NCI-H345 (cell line): ENCODE measurements at regions not wholly inside any gene's neighbourhood (a gene's known extent, or its start where the extent isn't known, plus 50 kb on each side); places are given as distances from the start of the nearest gene placed in this dataset.
"Not testable (repeated sequence)": the region's sequence is repeated elsewhere in the genome, so short reads cannot be mapped to it uniquely, and the experiment has no call there.

ENCODE experiments used
- DNase-seq: peaks from one replicate; lab custom pipeline; 2025; lab: John Stamatoyannopoulos, UW

DNA sequence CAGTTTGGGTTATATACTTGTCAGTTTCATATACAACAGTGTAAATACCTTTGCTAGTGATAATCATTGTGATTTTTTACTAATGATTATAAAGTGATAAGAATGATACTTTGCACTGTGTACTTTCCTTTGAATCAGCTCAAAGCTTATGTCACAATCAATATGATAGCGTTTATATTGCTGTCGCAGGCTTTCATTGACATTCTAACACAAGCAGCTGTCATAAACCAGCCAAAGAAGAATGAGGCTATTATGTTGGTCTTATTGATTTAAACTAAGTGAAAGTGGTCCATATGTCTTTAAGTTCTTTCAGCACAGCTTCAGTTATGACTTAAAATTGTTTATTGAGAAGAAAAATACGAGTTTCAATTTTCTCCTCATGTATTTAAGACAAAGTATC lies 272.7 kb upstream of the RGMB start:
- no peak for DNase-seq

DNA sequence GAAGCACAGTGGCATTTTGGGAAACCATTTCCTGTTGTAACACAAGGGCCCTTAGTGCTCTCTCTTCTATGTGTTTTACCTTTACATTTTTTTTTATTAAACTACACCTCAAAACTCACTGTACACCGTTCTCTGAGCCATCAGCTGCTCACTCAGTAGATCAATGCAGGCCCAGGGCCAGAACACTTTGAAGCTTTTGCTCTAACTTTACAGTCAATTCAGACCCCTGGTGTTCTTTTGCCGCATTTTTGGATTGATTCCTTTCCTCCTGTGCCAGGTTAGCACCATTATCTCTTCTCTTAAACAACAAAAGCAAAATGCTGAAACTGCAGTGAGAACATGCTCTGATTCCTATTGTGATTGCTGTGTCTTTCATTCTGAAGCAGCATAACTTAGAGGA lies 269.8 kb upstream of the RGMB start:
- peak; percentile 54 for DNase-seq

DNA sequence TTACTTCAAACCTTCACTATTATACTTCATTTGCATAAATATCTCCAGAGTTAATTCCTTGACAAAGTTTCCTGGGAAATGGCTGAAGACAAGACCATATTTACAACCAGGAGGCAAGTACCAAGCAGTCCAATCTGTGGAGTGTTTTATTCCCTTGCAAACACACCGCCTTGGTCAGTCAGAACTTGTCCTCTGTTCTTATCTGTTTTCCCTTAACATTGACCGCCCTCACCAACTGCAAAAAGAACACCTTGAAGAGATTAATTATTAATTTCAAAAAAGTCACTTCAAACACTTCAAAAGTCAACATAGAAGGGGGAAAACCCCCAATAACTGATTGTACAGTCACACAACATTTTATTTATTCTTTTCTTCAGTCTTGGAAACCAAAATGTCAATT lies 269.0 kb upstream of the RGMB start:
- DNase-seq = no peak

DNA sequence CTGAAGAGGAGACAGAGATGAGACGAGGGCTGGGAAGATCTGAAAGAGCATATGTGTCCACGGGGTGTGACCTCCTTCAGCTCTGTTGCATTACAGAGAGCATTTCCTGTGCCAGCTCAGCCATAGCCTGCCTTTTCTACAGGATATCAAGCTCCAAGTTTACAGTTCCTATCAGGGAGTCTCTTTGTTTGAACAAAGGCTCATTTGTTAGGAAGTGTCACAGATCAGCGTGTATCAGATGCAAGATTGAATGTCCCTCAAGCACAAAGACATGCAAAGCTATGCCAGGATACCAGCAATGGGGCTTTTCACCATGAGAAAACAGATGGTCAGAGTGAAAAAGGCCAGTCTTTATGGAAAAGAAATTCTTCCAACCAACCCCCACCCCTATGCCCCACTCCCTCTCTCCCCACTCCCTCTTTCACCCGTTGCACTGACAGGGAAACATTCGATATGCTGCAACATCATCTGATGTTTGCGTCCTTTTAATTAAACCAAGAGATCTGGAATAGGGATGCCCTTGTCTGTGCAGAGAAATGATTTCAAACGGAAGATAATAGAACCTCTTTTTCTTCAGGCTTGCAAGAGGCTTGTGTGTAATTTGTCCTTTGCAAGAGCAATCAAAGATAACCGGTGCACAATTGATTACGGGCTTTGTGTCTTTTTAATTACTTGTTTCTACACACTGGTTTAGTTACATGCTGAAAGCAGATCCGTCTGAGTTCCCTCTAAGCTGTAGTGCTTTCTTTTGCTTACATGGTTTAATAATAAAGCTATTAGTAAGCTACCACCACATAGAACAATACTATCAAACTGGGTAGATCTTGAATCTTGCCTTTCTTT lies 263.1 kb upstream of the RGMB start:
- DNase-seq = peak; percentile 60

DNA sequence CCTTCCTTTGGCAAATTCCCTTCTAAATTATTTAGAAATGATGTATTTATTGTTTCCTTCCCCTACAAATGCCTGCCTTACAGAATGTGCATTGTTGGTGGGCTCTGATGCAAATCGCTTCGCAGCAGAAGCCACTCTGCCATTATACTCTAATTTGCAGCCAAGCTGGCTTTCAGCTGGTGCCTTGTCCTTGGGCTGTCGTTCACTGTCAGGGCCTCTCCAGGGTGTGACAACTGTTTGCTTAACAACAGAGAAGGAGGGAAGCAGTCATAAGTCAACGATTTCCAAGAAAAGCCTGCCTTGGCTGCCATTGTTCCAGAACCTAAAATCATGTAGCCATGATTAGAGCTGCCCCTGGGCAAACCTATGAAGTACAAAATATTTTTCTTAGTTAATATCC lies 260.1 kb upstream of the RGMB start:
- peak; percentile 86 for DNase-seq

DNA sequence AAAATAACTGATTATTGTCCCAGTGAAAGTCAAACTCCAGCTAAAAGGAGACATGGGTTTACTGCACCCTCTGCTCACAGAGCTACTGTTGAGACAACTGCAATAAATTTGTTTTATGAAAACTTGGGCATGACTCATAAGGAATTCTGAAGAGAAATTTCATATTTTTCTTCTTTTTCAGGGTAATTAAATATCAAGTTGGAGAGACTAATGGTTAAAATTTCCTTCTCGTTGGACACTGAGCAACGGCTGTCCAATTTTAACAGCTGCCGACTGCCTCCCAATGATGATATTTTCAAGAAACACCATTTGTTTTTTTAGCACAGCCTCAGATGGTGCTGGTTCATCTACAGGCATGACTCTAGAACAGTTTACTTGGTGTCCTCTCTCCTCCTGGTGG lies 259.2 kb upstream of the RGMB start:
- no peak for DNase-seq

DNA sequence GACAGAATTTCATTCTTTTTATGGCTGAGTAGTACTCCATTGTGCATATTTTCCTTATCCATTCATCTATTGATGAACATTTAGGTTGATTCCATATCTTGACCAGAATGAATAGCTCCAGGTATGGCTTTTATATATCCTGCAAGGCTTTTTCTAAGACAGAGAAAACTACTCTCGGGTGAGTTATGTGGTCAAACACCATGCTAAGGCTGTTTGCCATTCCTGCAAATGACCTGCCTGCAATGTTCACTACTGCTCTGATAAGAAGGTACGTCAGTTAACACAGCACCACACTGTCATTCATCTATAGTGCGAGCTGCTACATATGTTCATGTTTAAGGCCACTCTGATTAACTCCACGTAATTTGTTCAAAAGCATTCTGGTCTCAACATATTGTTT lies 256.8 kb upstream of the RGMB start:
- no peak for DNase-seq

DNA sequence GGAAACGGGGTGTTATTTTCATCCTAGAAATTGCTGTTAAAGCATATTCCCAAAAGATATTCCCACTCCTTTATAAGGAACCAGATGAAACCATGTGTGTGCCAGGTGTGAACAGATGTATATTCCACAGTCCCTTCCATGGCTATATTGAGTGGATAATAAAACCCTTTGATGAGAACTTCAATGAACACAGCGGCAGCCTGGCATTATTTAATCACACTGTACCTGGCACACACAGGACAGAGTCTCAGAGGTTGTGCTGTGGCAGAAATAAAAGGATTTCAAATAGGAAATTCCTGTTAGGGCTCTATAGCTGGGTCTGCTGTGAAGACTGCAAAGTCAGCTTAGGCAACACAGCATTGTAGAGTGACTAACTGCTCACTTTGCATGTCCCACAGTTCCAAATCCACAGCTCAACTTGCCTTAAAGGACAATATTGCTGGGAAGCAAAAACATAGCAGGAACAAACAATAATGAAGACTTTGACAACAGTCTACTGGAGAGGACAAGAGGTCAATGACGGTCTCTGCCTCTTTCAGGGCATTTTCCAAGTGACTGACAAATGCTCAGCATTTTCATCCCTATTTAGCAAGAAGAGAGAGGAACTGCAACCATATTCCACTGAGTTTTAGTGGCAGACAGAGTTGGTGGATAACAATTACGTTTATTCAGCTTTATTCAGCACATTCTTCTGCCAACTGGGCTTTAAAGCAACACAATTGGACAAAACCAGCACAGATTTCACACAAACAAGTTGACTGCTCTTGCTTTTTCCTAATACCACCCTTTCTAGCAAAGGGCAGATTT lies 255.7 kb upstream of the RGMB start:
- no peak for DNase-seq

DNA sequence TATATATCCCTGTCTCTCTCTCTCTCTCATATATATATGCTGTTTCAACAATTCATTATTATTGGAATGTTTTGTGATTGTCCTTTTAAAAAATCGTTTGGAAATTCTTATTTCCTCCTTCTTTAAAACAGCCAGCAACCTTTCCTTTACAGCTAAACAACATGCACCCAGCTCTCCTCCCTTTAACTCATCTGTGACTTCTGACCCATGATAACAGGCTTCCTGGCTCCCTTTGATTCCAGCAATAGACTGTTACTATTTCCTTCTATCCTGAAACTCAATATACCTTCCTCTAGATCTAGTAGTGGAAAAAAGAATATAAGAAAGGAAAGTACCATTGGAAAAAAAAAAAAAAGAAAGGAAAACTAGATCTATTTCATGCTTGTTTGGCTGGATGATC lies 254.7 kb upstream of the RGMB start:
- no peak for DNase-seq

DNA sequence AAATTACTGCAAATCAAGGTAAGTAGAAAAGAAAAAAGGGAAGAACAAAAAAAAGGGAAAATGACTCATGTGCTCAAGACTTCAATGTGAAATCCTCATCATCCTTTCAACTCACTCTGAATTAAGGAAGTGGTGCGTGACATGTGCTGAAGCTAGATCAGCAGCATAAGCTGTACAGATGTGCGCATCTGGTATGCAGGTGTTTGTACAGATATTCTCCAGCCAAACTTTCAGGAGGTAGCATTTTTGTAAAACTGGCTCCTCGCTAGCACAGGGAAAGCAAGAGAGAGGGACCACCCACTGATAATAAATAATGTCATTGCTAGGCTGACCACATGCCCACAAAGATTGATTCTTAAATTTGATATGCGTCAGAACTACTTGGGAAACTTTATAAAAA lies 253.9 kb upstream of the RGMB start:
- DNase-seq = no peak

DNA sequence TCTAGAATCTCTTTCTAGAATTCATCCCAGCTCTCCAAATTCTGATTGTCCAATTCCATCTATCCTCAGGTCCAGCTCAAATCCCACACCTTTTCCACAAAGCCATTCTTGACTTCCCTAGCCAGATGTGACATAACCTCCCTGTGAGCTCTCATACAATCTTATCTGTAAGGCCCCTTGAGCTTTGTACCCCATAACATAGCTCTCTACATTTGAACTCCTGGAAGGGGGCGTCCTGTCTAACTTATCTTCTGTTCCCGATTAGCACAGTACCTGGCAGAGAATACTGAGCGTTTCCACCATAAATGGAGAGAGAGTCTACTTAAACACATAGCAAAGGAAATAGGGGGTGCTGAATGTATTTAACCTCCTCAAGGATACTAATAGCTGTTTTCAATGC lies 251.6 kb upstream of the RGMB start:
- DNase-seq = no peak

DNA sequence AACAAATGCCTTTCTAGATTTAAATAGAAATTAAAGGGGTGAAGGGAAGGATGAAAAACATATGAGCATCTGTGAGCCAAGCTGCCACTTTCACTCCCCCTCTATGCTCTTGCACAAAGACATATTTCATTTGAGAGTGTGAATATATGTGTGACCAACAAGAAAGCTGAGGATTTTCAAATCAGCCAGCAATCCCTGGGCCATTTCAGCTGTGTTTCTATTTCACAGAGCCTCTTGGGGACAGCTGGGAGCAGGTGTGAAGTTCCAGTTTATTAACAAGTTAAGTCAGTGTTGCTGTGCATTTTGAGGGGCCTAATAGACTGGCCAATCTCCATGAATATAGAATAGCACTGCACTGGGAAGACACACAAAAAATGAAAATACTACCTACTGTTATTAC lies 248.7 kb upstream of the RGMB start:
- no peak for DNase-seq

DNA sequence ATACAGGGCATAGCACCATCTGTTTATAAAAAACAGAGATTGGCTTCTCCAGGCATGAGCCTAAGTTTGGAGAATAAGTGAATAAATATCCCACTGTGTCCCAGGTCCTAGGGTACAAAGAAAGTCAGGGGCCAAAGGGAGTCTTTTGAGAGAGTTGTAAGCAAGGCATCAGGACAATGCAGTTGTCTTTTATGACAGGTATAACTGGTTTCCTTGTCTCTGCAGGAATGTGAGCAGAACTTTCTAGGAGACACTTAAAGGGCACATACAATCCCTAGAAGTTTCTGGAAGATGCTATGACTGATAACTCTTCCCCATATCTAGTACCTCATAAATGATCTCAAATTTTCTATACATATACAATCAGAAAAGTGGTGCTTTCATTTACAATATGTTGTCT lies 245.6 kb upstream of the RGMB start:
- no peak for DNase-seq

DNA sequence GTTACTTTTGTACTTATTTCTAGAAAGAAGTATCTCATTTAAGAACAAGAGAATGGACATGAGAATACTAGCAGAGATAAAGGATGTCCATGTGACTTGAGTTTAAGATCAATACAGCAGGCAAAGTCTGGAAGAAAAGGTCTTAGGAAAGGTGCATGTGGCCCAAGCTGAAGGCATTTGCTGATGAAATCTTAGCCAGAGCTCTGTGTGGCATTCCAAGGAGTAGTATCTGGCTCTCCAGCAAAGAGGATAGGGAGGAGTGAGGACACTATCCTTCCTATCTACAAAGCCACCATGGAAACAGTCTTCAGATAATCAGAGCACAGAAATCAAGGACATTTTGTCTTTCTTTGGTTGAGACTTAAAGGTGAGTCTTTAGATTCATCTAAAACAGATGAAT lies 244.1 kb upstream of the RGMB start:
- no peak for DNase-seq

DNA sequence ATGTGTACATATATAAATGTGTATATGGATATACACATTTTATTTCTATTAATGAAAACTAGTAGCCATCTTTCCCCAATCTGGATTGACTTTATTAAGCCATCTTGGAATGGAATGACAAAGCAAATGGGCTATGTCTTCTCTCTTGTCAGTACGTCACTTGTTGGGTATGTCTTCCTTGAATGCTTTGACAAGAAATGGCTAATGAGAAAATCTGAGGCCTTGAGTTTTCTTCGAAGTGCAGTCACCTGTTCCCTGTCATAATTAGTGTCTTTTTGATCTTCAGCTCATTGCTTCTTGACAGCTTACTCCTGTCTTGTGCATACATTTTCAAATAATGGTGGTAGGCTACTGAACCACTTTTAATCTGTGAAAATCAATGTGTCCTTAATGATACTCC lies 243.2 kb upstream of the RGMB start:
- no peak for DNase-seq

DNA sequence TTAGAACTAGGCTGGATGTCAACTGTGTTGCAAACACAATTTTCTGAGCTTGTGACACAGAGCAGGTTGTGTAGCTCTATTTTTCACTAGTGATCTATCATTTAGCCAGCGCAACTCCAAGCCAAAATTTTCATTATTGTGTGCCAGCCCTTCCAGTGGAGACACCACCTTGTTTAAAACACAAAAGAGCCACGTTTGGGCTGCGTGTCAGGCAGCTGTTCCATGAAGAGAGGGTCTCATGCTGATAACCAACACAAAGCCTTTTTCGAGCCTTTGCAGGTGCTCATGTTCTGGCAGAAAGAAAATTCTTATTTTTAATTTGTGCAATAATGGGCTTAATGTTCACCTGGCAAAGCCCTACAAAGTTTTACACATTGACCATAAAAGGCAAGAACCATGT lies 237.6 kb upstream of the RGMB start:
- peak; percentile 88 for DNase-seq

DNA sequence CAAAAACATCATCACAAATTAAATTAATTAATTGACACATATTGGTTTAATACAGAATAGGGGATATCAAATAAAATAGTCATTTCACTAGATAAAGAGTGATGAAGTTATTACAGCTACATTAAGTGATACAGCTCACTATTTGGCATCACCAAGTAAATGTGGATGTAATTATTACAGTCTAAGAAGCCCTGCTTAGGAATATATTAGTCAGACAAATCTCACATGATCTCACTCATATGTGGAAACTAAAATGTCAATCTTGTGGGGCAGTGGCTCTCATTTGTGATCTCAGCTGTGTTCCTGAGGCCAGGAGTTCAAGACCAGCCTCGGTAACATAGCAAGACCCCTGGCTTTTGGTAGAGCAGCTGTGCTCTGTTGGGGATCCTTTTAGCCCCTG lies 233.4 kb upstream of the RGMB start:
- no peak for DNase-seq

DNA sequence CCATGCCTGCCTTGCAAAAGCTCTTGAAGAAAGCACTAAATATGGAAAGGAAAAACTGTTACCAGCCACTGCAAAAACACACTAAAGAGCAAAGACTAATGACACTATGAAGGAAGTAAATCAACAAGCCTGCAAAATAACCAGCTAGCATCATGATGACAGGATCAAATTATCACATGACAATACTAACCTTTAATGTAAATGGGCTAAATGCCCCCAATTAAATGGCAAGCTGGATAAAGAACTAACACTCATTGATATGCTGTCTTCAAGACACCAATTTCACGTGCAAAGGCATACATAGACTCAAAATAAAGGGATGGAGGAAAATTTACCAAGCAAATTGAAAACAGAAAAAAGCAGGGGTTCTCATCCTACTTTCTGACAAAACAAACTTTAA lies 231.8 kb upstream of the RGMB start:
- no peak for DNase-seq

DNA sequence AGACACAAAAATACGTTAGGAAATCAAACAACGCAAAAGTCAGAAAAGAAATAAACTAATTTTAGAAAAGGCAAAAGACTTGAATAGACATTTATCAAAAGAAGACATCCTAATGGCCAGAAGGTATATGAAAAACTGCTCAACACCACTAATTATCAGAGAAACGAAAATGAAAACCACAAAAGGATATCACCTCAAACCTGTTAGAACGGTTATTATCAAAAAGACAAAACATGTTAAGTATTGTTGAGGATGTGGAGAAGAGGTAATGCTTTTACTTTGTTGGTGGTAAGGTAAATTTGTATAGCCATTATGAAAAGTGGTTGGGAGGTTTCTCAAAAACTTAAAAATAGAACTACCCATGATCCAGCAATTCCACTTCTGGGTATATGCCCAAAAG lies 230.0 kb upstream of the RGMB start:
- no peak for DNase-seq

DNA sequence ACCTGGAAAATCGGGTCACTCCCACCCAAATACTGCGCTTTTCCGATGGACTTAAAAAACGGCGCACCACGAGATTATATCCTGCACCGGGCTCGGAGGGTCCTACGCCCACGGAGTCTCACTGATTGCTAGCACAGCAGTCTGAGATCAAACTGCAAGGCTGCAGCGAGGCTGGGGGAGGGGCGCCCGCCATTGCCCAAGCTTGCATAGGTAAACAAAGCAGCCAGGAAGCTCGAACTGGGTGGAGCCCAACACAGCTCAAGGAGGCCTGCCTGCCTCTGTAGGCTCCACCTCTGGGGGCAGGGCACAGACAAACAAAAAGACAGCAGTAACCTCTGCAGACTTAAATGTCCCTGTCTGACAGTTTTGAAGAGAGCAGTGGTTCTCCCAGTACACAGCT lies 226.5 kb upstream of the RGMB start:
- not testable (repeated sequence) for DNase-seq

DNA sequence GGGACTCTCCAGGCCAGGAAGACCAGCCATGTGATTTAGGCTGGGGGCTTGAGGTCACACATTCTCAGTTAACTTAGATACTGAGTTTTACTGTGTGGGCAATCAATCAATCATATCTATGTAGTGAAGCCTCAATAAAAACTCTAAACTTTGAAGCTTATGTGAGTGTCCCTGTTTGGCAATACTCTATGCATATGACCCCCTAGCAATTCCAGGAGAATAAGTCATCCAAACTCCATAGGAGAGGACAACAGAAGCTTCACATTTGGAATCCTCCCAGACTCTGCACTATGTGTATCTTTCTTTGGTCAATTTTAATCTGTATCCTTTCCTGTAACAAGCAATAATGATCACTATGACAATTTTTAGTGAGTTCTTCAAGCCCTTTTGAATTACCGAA lies 216.8 kb upstream of the RGMB start:
- DNase-seq = no peak

DNA sequence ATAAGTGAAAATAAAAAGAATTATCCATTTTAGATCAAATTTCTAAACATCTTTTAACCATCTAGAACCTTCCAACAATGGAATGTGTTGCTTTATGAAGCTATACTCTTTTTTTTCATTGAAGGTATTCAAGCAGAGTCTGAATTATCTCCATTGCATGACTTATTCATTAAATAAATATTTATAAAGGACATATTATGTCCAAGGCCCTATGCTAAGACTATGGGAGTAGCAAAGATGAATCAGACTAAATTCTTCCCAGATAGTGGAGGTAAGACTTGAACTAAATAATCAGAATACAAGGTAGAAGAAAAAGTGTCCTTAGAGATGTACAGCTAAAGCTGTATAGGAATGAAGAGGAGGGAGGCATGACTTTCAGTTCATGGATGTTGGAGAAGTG lies 215.5 kb upstream of the RGMB start:
- DNase-seq = no peak

DNA sequence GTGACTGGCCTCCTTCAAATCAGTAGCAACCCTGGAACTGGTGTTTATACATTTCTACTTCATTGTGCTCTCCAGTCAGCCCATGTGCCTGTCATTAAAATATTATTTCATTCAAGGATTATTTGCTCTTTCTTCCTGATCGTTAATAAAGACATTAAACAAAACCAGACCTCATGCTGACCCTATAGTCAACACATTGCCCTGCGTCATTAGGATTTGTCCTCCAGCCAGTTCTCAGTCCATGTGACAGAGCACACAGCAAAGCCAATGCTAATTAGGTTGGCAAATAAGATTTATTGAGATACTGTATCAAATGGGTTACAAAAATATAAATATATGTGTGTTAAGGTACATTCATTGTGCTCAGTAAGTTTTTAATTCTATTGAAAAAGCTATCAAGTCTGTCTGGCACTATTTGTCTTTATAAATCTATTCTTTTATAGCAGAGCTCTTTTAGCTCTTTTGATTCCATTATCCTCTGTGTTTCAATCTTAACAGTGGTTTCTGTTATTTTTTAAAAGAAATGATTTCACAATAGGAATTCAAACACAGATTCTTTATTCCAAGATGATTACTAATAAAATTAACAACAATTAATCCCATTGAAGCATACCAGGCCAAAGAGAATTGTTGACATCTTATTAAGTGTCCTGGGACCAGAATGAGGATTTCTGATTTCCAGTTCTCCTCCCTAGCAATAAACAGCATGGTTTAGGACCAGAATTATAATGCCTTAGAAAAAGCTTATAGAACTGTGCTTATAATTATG lies 209.4 kb upstream of the RGMB start:
- no peak for DNase-seq
